Caco-2 (cell line): ENCODE measurements at regions not wholly inside any gene's neighbourhood (a gene's known extent, or its start where the extent isn't known, plus 50 kb on each side); places are given as distances from the start of the nearest gene placed in this dataset.

Experiments used
- BruUV-seq: library from RNA; stranded (reverse); fragments of 400-500 nt; replicated peaks from 2 replicates; lab custom pipeline; 2021; lab: Mats Ljungman, UMichigan
- CTCF ChIA-PET: fragments of 300-600 bp; sonication (Branson Sonifier 250); formaldehyde crosslinking; loops from one replicate; lab custom pipeline; 2022; ENCODE audit warnings: antibody characterized with exemption; lab: Charles Lee
- POLR2A ChIA-PET: fragments of 300-600 bp; sonication (Branson Sonifier 250); formaldehyde crosslinking; loops from one replicate; lab custom pipeline; 2022; ENCODE audit warnings: antibody characterized with exemption; lab: Charles Lee
- DNase-seq, 2 experiments: peaks; one replicate each; pipeline versions ENCODE4 v3.0.0 to v3.0.0-alpha.2; 2020 to 2022
- H3K27me3 ChIP-seq: replicated peaks from 2 replicates; pipeline ENCODE4 v1.6.0; 2011; ENCODE audit warnings: low read length; ENCODE audit not compliant: control insufficient read depth, insufficient read depth
- H3K36me3 ChIP-seq: 2 replicates; pipeline ENCODE4 v1.5.1; 2011; ENCODE audit warnings: low read length; ENCODE audit not compliant: control insufficient read depth, insufficient read depth
- H3K4me1 ChIP-seq: fragments of 250-450 bp; sonication (Bioruptor Pico); 2 replicates; pipeline ENCODE4 v1.5.1; 2020; ENCODE audit warnings: mild to moderate bottlenecking
- H3K4me3 ChIP-seq: 2 replicates; pipeline ENCODE4 v1.5.1; 2011; ENCODE audit warnings: low read depth, mild to moderate bottlenecking, control low read depth, low read length
- H3K9me3 ChIP-seq: fragments of 250-450 bp; sonication (Bioruptor Pico); 2 replicates; pipeline ENCODE4 v1.5.1; 2020; ENCODE audit warnings: mild to moderate bottlenecking, moderate library complexity
- H3K27ac Mint-ChIP-seq: one replicate; pipeline ENCODE4 v1.8.0; 2022; ENCODE audit warnings: mixed read lengths; ENCODE audit not compliant: unreplicated experiment
- H3K27me3 Mint-ChIP-seq: one replicate; pipeline ENCODE4 v1.8.0; 2022; ENCODE audit warnings: mixed read lengths; ENCODE audit not compliant: insufficient read depth, unreplicated experiment
- H3K36me3 Mint-ChIP-seq: one replicate; pipeline ENCODE4 v1.8.0; 2022; ENCODE audit warnings: mild to moderate bottlenecking, mixed read lengths; ENCODE audit not compliant: insufficient read depth, unreplicated experiment
- H3K4me1 Mint-ChIP-seq: one replicate; pipeline ENCODE4 v1.8.0; 2022; ENCODE audit warnings: low read depth, mixed read lengths; ENCODE audit not compliant: unreplicated experiment
- H3K4me3 Mint-ChIP-seq: one replicate; pipeline ENCODE4 v1.8.0; 2022; ENCODE audit warnings: mild to moderate bottlenecking, moderate library complexity, mixed read lengths; ENCODE audit not compliant: unreplicated experiment
- H3K9me3 Mint-ChIP-seq: one replicate; pipeline ENCODE4 v1.8.0; 2022; ENCODE audit warnings: mixed read lengths; ENCODE audit not compliant: unreplicated experiment
- CTCF ChIP-seq, 2 experiments: fragments of 200-600 bp in 1 of 2; IDR thresholded peaks; 1 replicate in 1 of 2; 2 replicates in 1 of 2; pipeline versions ENCODE4 v1.5.1 to v1.8.0; 2011 to 2022; ENCODE audit warnings: antibody characterized with exemption in 1 of 2, control low read depth in 1 of 2, inconsistent platforms in 1 of 2, low read depth in 1 of 2, low read length in 1 of 2, mild to moderate bottlenecking in 1 of 2, moderate library complexity in 1 of 2; ENCODE audit not compliant: insufficient read depth in 1 of 2, severe bottlenecking in 1 of 2, unreplicated experiment in 1 of 2
- intact Hi-C: fragments of 100-400 bp; cut with micrococcal nuclease; formaldehyde crosslinking; loops from one replicate; pipeline ENCODE4 v1.10.0; 2022; ENCODE audit not compliant: unreplicated experiment

GRCh38 chr5:118551716-118552115, 436.6 kb downstream of the DTWD2 start:
- Histone ChIP-seq H3K4me1 (no peaks in the 10 kb centered on the region), H3K9me3 (no peaks in the 10 kb centered on the region), H3K36me3 (no peaks in the 10 kb centered on the region), H3K4me3 (no peak overlapping the region), H3K27me3 (no peaks in the 10 kb centered on the region)
- POLR2A ChIA-PET: no interaction called here
- Mint-ChIP-seq H3K4me3 (no peak overlapping the region), H3K9me3 (no peaks in the 10 kb centered on the region), H3K27me3 (no peaks in the 10 kb centered on the region), H3K36me3 (no peaks in the 10 kb centered on the region), H3K4me1 (no peaks in the 10 kb centered on the region), H3K27ac (no peak overlapping the region)
- TF ChIP-seq CTCF (IDR thresholded peaks at IDR 0.05; ENCODE audit: insufficient read depth in 1 of 2, low read depth in 1 of 2, low read length in 1 of 2, severe bottlenecking in 1 of 2, unreplicated experiment in 1 of 2): no peak
- CTCF ChIA-PET: no interaction called here
- BruUV-seq: no TSS peak
- no peak for DNase-seq
- intact Hi-C loops: no loop called here

GRCh38 chr5:118551031-118551430, 437.3 kb downstream of the DTWD2 start:
- Mint-ChIP-seq H3K9me3 (no peaks in the 10 kb centered on the region), H3K36me3 (no peaks in the 10 kb centered on the region), H3K4me1 (no peaks in the 10 kb centered on the region), H3K27me3 (no peaks in the 10 kb centered on the region), H3K27ac (no peak overlapping the region), H3K4me3 (no peak overlapping the region)
- DNase-seq: no peak
- Histone ChIP-seq H3K36me3 (no peaks in the 10 kb centered on the region), H3K9me3 (no peaks in the 10 kb centered on the region), H3K27me3 (no peaks in the 10 kb centered on the region), H3K4me3 (no peak overlapping the region), H3K4me1 (no peaks in the 10 kb centered on the region)
- POLR2A ChIA-PET: no interaction called here
- no TSS peak for BruUV-seq
- intact Hi-C loops: no loop called here
- TF ChIP-seq CTCF (IDR thresholded peaks at IDR 0.05; ENCODE audit: insufficient read depth in 1 of 2, low read depth in 1 of 2, low read length in 1 of 2, severe bottlenecking in 1 of 2, unreplicated experiment in 1 of 2): no peak
- CTCF ChIA-PET: no interaction called here

- intact Hi-C loops: no loop called here
- H3K27ac Mint-ChIP-seq: no peak overlapping the region
- peaks cover 3% of the 10 kb centered on the region for H3K27me3 Mint-ChIP-seq
- no peak overlapping the region for H3K4me3 ChIP-seq
- no TSS peak for BruUV-seq
- ChIA-PET CTCF (no interaction called here), POLR2A (no interaction called here)
- DNase-seq: no peak
- no peaks in the 10 kb centered on the region for H3K9me3 Mint-ChIP-seq
- no peaks in the 10 kb centered on the region for H3K27me3 ChIP-seq
- no peaks in the 10 kb centered on the region for H3K4me1 Mint-ChIP-seq
- TF ChIP-seq CTCF (IDR thresholded peaks at IDR 0.05; ENCODE audit: insufficient read depth in 1 of 2, low read depth in 1 of 2, low read length in 1 of 2, severe bottlenecking in 1 of 2, unreplicated experiment in 1 of 2): no peak
- no peaks in the 10 kb centered on the region for H3K4me1 ChIP-seq
- no peaks in the 10 kb centered on the region for H3K36me3 Mint-ChIP-seq
- H3K36me3 ChIP-seq: no peaks in the 10 kb centered on the region
- H3K9me3 ChIP-seq: no peaks in the 10 kb centered on the region
- no peak overlapping the region for H3K4me3 Mint-ChIP-seq
Measured at GRCh38 chr5:118548761-118549720, 439.3 kb downstream of the DTWD2 start.
